GM12872 (cell line): ENCODE measurements at regions not wholly inside any gene's neighbourhood (a gene's known extent, or its start where the extent isn't known, plus 50 kb on each side); places are given as distances from the start of the nearest gene placed in this dataset.

Experiments used
- TF ChIP-seq, protein P1 (sequence below): IDR thresholded peaks from 3 replicates; pipeline ENCODE4 v1.5.1; 2011; ENCODE audit warnings: low read depth, mild to moderate bottlenecking, low read length, moderate library complexity; ENCODE audit not compliant: insufficient read depth

DNA sequence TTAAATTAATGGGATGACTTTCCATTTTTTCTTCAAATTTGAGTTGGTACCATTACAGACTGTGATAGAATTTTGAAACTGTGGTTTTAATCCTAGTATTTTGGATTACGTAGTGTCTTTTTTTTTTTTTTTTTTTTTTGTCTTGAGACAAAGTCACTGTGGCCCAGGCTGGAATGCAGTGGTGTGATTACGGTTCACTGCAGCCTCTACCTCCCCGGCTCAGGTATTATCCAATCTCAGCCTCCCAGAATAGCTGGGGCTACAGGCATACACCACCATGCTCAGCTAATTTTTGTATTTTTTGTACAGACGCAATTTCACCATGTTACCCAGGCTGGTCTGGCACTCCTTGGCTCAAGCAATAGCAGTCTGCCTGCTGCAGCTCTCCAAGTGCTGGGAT lies 87.1 kb downstream of the SOX4 start:
- TF ChIP-seq, protein P1, sequence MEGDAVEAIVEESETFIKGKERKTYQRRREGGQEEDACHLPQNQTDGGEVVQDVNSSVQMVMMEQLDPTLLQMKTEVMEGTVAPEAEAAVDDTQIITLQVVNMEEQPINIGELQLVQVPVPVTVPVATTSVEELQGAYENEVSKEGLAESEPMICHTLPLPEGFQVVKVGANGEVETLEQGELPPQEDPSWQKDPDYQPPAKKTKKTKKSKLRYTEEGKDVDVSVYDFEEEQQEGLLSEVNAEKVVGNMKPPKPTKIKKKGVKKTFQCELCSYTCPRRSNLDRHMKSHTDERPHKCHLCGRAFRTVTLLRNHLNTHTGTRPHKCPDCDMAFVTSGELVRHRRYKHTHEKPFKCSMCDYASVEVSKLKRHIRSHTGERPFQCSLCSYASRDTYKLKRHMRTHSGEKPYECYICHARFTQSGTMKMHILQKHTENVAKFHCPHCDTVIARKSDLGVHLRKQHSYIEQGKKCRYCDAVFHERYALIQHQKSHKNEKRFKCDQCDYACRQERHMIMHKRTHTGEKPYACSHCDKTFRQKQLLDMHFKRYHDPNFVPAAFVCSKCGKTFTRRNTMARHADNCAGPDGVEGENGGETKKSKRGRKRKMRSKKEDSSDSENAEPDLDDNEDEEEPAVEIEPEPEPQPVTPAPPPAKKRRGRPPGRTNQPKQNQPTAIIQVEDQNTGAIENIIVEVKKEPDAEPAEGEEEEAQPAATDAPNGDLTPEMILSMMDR = no peak

DNA sequence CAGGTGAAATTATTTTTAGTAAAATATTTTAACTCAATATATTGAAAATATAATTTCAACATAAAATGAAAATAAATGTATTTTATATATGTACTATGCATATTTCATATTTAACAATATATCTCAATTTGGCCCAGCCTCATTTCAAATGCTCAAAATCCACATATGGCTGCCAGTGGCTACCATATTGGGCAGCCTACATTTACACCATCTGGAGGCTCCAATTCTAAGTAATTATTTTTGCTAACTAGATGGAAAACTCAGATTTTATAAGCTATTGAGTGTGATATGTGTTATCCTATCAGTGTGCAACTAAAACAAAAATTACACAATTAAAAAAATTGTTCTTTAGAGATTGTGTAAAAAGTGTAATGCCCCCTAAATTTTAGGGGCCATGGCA lies 96.9 kb downstream of the SOX4 start:
- TF ChIP-seq, protein P1 = no peak

DNA sequence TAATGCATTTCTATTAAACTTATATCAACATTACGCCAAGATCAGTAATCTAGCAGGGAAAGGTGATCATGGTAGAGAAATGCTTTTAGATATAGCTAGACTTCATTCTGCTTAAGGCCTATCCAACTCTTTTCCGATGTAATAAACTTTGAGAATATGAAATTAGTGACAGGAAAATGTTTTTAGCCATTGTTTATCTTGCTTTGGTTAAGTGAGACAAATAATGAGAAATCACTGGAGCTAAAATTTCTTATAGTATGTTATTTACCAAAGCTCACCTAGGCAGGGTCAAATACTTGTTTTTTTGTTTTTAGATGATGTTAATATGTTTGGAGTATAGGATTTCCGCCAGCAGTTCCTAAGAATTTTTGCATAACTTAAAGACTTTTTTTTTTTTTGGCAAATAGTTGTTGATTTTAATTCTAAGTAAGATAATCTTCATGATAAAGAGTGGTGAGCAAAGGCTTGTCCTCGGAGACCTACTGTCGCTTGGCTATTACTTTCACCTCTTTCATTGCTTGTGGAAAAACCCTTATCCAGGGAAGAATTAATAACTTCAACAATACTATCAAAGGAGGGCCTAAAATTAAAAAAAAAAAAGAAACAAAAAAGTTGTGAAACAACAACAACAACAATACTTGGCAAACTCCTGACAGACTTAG lies 98.3 kb downstream of the SOX4 start:
- TF ChIP-seq, protein P1 = no peak

DNA sequence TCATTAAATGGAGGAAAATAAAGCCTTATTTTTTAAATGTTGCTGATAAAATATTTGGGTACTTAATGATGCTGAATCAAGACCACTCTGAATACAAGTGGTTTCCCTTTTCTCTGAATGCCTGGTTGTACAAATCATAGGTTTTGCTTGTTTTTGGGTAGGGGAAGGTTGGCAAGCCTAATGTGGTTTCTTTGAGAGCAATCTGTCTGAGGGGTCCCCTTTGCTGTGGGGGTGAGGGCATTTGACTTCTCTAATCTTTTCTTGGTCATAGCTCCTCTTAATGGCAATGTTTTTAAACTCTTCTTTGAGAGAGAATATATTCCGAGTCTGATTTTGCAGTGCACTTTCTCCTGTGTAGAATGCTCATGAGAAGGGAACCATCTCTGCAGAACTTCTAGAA lies 99.2 kb downstream of the SOX4 start:
- TF ChIP-seq, protein P1 = no peak

DNA sequence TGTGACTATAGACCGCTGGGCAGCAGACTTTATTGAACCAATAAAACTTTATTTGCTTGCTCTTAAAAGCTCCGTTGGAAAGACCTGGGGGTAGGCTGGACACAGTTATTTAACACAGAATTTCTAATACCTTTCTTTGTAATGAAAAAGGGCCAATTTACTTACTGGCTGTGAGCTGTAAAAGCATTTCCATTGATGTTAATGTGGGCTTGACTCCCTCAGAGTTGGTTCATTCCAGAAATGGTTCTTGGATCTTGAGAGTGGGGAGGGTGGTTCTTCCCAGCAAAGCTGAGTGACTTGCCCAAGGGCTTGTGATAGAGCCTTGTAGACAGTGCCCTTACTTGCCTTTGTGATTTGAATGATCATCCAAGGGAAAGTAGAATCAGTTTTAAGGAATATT lies 100.6 kb downstream of the SOX4 start:
- TF ChIP-seq, protein P1 = no peak

DNA sequence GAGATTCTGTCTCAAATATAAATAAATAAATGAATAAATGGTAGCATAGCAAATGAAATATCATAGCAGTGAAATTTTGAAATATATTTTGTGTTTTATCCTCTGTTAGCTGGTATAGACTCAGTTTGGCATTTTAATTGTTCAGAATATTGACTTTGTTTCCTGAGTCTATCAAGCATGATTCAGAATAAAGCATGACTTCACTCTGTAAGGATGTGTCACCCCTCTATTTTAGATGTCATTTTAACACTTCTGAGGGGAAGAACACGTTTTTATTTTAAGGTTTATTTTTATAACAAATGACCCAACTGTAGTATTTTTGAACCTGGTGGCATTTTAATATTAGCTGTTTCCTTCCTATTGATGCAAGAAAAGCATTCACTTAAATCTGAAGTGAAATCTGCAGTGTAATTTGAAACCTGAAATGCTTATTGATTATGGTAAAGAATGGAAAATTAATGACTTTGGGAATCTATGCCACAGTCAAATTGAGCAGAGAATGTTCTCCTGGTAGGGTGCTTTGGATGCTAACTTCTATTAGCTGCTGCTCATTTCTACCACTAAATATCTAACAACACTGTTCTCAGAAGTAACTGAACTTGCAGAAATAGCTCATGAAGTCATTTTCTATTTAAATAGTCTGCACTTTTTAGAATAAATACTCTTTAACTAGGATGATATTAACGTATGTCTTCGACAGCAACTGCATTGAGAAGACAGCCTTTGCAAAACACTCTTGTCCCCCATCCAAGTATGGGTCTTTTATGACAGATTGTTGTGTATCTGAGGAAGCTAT lies 114.2 kb downstream of the SOX4 start:
- TF ChIP-seq, protein P1 = no peak

DNA sequence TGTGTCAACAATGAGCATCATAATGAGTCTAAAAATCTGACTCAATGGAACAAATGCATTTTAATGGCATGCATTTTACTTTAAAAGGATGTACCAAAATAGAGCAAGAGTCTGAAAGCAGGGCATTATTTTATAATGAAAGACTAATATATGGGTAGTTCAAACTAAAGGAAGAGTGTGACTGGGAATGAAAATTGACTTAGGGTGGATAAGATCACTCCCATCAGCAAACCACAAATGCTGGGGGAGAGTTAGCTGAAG lies 114.7 kb downstream of the SOX4 start:
- TF ChIP-seq, protein P1 = no peak
